H1 (cell line): ENCODE measurements at regions not wholly inside any gene's neighbourhood (a gene's known extent, or its start where the extent isn't known, plus 50 kb on each side); places are given as distances from the start of the nearest gene placed in this dataset.

Experiments
- CTCF ChIA-PET: fragments of 300-600 bp; sonication (Branson Sonifier 250); formaldehyde crosslinking; loops from one replicate; lab custom pipeline; 2021; ENCODE audit not compliant: partially characterized antibody; lab: Charles Lee
- POLR2A ChIA-PET: fragments of 300-600 bp; sonication (Branson Sonifier 250); formaldehyde crosslinking; loops from one replicate; lab custom pipeline; 2021; ENCODE audit warnings: inconsistent platforms; ENCODE audit not compliant: partially characterized antibody; lab: Charles Lee
- DNase-seq, 2 experiments: peaks; one replicate each; pipeline versions ENCODE4 v3.0.0 to v3.0.0-alpha.2; 2010 to 2022; ENCODE audit warnings: low spot score in 2 of 2, low read depth in 1 of 2, mixed read lengths in 1 of 2
- FAIRE-seq: peaks from 2 replicates; lab custom pipeline; 2011; peaks lifted over from hg19 to GRCh38; lab: Jason Lieb, UNC
- H2AFZ ChIP-seq: 2 replicates; pipeline ENCODE4 v1.8.1; 2012; ENCODE audit warnings: low read length, inconsistent platforms
- H2AK5ac ChIP-seq: 2 replicates; pipeline ENCODE4 v1.6.1; 2013; ENCODE audit warnings: low read depth, low read length
- H2BK120ac ChIP-seq: replicated peaks from 2 replicates; pipeline ENCODE3; 2013; ENCODE audit warnings: low read depth, low read length, inconsistent platforms
- H2BK12ac ChIP-seq: 2 replicates; pipeline ENCODE4 v1.6.1; 2013; ENCODE audit warnings: low read depth, low read length
- H2BK15ac ChIP-seq: 2 replicates; pipeline ENCODE4 v1.6.1; 2013; ENCODE audit warnings: low read length
- H2BK20ac ChIP-seq: 2 replicates; pipeline ENCODE4 v1.6.1; 2013; ENCODE audit warnings: low read length
- H2BK5ac ChIP-seq: 2 replicates; pipeline ENCODE4 v1.6.1; 2013; ENCODE audit warnings: low read depth, low read length
- H3K14ac ChIP-seq: 2 replicates; pipeline ENCODE4 v1.6.1; 2013; ENCODE audit warnings: inconsistent platforms; ENCODE audit not compliant: insufficient read length
- H3K18ac ChIP-seq: 2 replicates; pipeline ENCODE4 v1.6.1; 2013; ENCODE audit warnings: low read length; ENCODE audit errors: extremely low read depth
- H3K23ac ChIP-seq: 2 replicates; pipeline ENCODE4 v1.6.1; 2013; ENCODE audit warnings: inconsistent platforms; ENCODE audit not compliant: insufficient read length
- H3K23me2 ChIP-seq: 2 replicates; pipeline ENCODE4 v1.6.1; 2013; ENCODE audit warnings: low read depth, low read length
- H3K27ac ChIP-seq: 2 replicates; pipeline ENCODE4 v1.6.1; 2011; ENCODE audit warnings: low read depth, low read length, inconsistent platforms
- H3K27me3 ChIP-seq, 4 experiments: replicated peaks in 1 of 4; 1 replicate in 1 of 4; 2 replicates in 3 of 4; pipeline versions ENCODE4 v1.6.1 to v1.8.1; 2011 to 2013; ENCODE audit warnings: low read length in 3 of 4, mild to moderate bottlenecking in 3 of 4, inconsistent platforms in 2 of 4, mixed read lengths in 2 of 4, moderate library complexity in 1 of 4; ENCODE audit not compliant: control insufficient read depth in 3 of 4, insufficient read depth in 3 of 4; ENCODE audit errors: extremely low read depth in 1 of 4
- H3K36me3 ChIP-seq, 4 experiments: 2 replicates each; pipeline versions ENCODE4 v1.6.1 to v1.8.1; 2011 to 2013; ENCODE audit warnings: mild to moderate bottlenecking in 4 of 4, low read length in 3 of 4, moderate library complexity in 2 of 4, control low read depth in 1 of 4, inconsistent platforms in 1 of 4; ENCODE audit not compliant: insufficient read depth in 4 of 4, control insufficient read depth in 2 of 4
- H3K4ac ChIP-seq: replicated peaks from 2 replicates; pipeline ENCODE3; 2013; ENCODE audit warnings: low read length, low read depth, mixed read lengths, inconsistent platforms; ENCODE audit not compliant: insufficient read length
- H3K4me1 ChIP-seq, 4 experiments: replicated peaks in 1 of 4; 1 replicate in 1 of 4; 2 replicates in 3 of 4; pipeline versions ENCODE4 v1.6.1 to v1.8.1; 2011 to 2013; ENCODE audit warnings: low read length in 3 of 4, inconsistent platforms in 2 of 4, mixed read lengths in 1 of 4; ENCODE audit not compliant: insufficient read depth in 4 of 4, control insufficient read depth in 3 of 4
- H3K4me2 ChIP-seq, 2 experiments: 2 replicates each; pipeline versions ENCODE4 v1.6.1 to v1.8.1; 2011 to 2013; ENCODE audit warnings: low read depth in 2 of 2, low read length in 2 of 2, control low read depth in 1 of 2, inconsistent platforms in 1 of 2, mild to moderate bottlenecking in 1 of 2; ENCODE audit not compliant: insufficient read depth in 1 of 2
- H3K4me3 ChIP-seq, 4 experiments: fragments of 200-600, 300-600 bp in 1 of 4; sonication (generic), shearing (Covaris generic), sonication (Bioruptor Twin) in 1 of 4; 2 replicates each; pipeline versions ENCODE4 v1.5.1 to v1.8.1; 2011 to 2016; ENCODE audit warnings: low read length in 4 of 4, low read depth in 3 of 4, control low read depth in 2 of 4, inconsistent platforms in 2 of 4, mild to moderate bottlenecking in 2 of 4, mixed read lengths in 1 of 4, moderate library complexity in 1 of 4; ENCODE audit not compliant: insufficient read depth in 2 of 4; ENCODE audit errors: extremely low read depth in 1 of 4
- H3K56ac ChIP-seq: replicated peaks from 2 replicates; pipeline ENCODE3; 2013; ENCODE audit warnings: low read depth, mild to moderate bottlenecking, mixed read lengths, low read length, inconsistent platforms; ENCODE audit not compliant: insufficient read length
- H3K79me1 ChIP-seq: 2 replicates; pipeline ENCODE4 v1.6.1; 2013; ENCODE audit warnings: low read depth, low read length, control low read depth
- H3K79me2 ChIP-seq, 2 experiments: 2 replicates each; pipeline versions ENCODE4 v1.6.1 to v1.8.1; 2012 to 2013; ENCODE audit warnings: low read length in 2 of 2, mild to moderate bottlenecking in 2 of 2, inconsistent platforms in 1 of 2; ENCODE audit not compliant: insufficient read depth in 2 of 2, control insufficient read depth in 1 of 2
- H3K9ac ChIP-seq, 4 experiments: replicated peaks in 1 of 4; 1 replicate in 1 of 4; 2 replicates in 3 of 4; pipeline versions ENCODE4 v1.6.1 to v1.8.1; 2011 to 2013; ENCODE audit warnings: low read depth in 3 of 4, low read length in 3 of 4, control low read depth in 2 of 4, mild to moderate bottlenecking in 2 of 4, moderate library complexity in 2 of 4, inconsistent platforms in 1 of 4; ENCODE audit errors: extremely low read depth in 1 of 4
- H3K9me3 ChIP-seq, 2 experiments: 2 replicates each; pipeline versions ENCODE4 v1.6.1 to v1.8.1; 2012 to 2013; ENCODE audit warnings: mild to moderate bottlenecking in 2 of 2, moderate library complexity in 2 of 2, control low read depth in 1 of 2, inconsistent platforms in 1 of 2, low read depth in 1 of 2, low read length in 1 of 2, mixed read lengths in 1 of 2; ENCODE audit not compliant: insufficient read depth in 2 of 2
- H4K20me1 ChIP-seq, 2 experiments: replicated peaks in 1 of 2; 2 replicates each; pipeline versions ENCODE3 to v1.8.1; 2011 to 2013; ENCODE audit warnings: inconsistent platforms in 2 of 2, low read length in 2 of 2, mild to moderate bottlenecking in 1 of 2; ENCODE audit not compliant: insufficient read depth in 2 of 2, control insufficient read depth in 1 of 2
- H4K5ac ChIP-seq: 2 replicates; pipeline ENCODE4 v1.6.1; 2013; ENCODE audit warnings: low read length, low read depth, mixed read lengths, inconsistent platforms; ENCODE audit not compliant: insufficient read length
- H4K8ac ChIP-seq: 2 replicates; pipeline ENCODE4 v1.8.0; 2013; ENCODE audit warnings: mild to moderate bottlenecking, moderate library complexity, low read length, inconsistent platforms; ENCODE audit not compliant: insufficient read depth; ENCODE audit errors: extremely low read depth
- H4K91ac ChIP-seq: replicated peaks from 2 replicates; pipeline ENCODE3; 2013; ENCODE audit warnings: low read length, mixed read lengths, inconsistent platforms; ENCODE audit not compliant: insufficient read length
- BCL11A ChIP-seq, 2 experiments: IDR thresholded peaks; one replicate each; pipeline ENCODE4 v1.6.1; 2011; ENCODE audit warnings: low read depth in 2 of 2, low read length in 2 of 2, mild to moderate bottlenecking in 2 of 2
- CHD1 ChIP-seq: IDR thresholded peaks from 2 replicates; pipeline ENCODE4 v1.6.1; 2012; ENCODE audit warnings: low read depth, low read length, improper control_type of control experiment
- JUN ChIP-seq: IDR thresholded peaks from 2 replicates; pipeline ENCODE4 v1.6.1; 2011; ENCODE audit warnings: low read depth, mild to moderate bottlenecking, improper control_type of control experiment, low read length
- PHF8 ChIP-seq: fragments of 200-600 bp; sonication (generic); conservative IDR thresholded peaks from 2 replicates; pipeline ENCODE4 v1.7.1; 2012; ENCODE audit warnings: low read depth, mild to moderate bottlenecking, inconsistent platforms, low read length, moderate library complexity
- POLR2AphosphoS5 ChIP-seq: IDR thresholded peaks from 2 replicates; pipeline ENCODE4 v1.6.1; 2011; ENCODE audit warnings: low read depth, low read length
- RBBP5 ChIP-seq: IDR thresholded peaks from 2 replicates; pipeline ENCODE4 v1.7.1; 2012; ENCODE audit warnings: low read depth, mild to moderate bottlenecking, inconsistent platforms, low read length, moderate library complexity, borderline replicate concordance
- SIN3A ChIP-seq, 2 experiments: IDR thresholded peaks in 1 of 2; conservative IDR thresholded peaks in 1 of 2; 2 replicates each; pipeline ENCODE4 v1.6.1; 2011 to 2012; ENCODE audit warnings: low read length in 2 of 2, improper control_type of control experiment in 1 of 2, low read depth in 1 of 2, mild to moderate bottlenecking in 1 of 2
- SP1 ChIP-seq: IDR thresholded peaks from 2 replicates; pipeline ENCODE4 v1.6.1; 2011; ENCODE audit warnings: low read depth, low read length
- SP4 ChIP-seq: IDR thresholded peaks from 2 replicates; pipeline ENCODE4 v1.6.1; 2012; ENCODE audit warnings: low read length, inconsistent platforms
- WGBS, 2 experiments: shearing (Covaris generic) in 1 of 2; methylation state at CpG; one replicate each; pipeline versions ENCODE4 v1.1.6 to v1.1.7; 2013 to 2015; ENCODE audit warnings: low lambda C conversion rate in 2 of 2, mixed read lengths in 2 of 2, inconsistent platforms in 1 of 2, low coverage in 1 of 2, missing lambda C conversion rate in 1 of 2; ENCODE audit not compliant: insufficient replicate concordance in 2 of 2, insufficient coverage in 1 of 2, insufficient read length in 1 of 2; ENCODE audit errors: extremely low coverage in 1 of 2, missing lambda C conversion rate in 1 of 2; 5-methylcytosine and 5-hydroxymethylcytosine counted together

DNA sequence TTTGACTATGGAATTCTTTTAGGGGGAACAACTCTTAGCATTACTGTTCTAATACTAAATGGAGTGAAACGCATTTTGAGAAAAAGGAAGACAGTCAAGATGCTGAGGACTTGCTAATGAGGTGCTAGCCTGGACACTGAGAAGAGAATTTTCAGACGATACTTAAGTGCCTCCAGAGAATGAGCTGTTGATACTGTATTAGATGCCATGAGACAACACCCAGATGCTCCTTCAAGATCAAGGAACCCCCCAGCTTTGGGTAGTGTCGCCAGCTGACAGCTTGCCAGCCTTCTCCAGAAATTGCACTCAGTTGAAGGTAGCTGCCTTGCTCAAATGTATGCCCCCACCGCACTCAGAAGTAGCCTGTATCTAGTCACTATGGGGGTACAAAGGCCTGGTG is 52.5 kb upstream of the SLC36A4 start:
- H3K23me2 ChIP-seq, result no peaks in the 10 kb centered on the region
- 93% methylated on average over 4 of the region's 4 CpGs; no CpG with 5 or more reads in 1 of the 2 experiments for WGBS, 2 experiments
- H4K20me1 ChIP-seq, result no peaks in the 10 kb centered on the region
- H3K36me3 ChIP-seq, result no peaks in the 10 kb centered on the region
- H4K5ac ChIP-seq, result no peak overlapping the region
- no peak overlapping the region for H3K23ac ChIP-seq
- FAIRE-seq (no peak), DNase-seq (no peak)
- H2BK15ac ChIP-seq, result no peak overlapping the region
- H2BK12ac ChIP-seq, result no peak overlapping the region
- H4K8ac ChIP-seq, result no peak overlapping the region
- H3K4ac ChIP-seq, result no peak overlapping the region
- H3K4me3 ChIP-seq, result no peak overlapping the region
- H2BK20ac ChIP-seq, result no peak overlapping the region
- peaks cover 0 to 1% (median 0%) of the 10 kb centered on the region in 4 experiments; a peak in 1 of 7 replicates for H3K27me3 ChIP-seq
- no peak overlapping the region for H3K9ac ChIP-seq
- no peak overlapping the region for H3K14ac ChIP-seq
- no peak overlapping the region for H2AK5ac ChIP-seq
- no peak overlapping the region for H4K91ac ChIP-seq
- no peaks in the 10 kb centered on the region for H3K4me1 ChIP-seq
- ChIA-PET POLR2A (no interaction called here), CTCF (interaction anchor here (0.6 to 2.0 kb wide), 4 partner anchors 14 to 320 kb away, joined by 3 to 9 read pairs (median 4); no protein-coding TSS in a partner anchor)
- TF ChIP-seq SP4 (no peak), POLR2AphosphoS5 (no peak), CHD1 (no peak), JUN (no peak), RBBP5 (no peak), BCL11A (IDR thresholded peaks at IDR 0.05; ENCODE audit: low read depth in 2 of 2, low read length in 2 of 2) (no peak), PHF8 (no peak), SIN3A (conservative IDR thresholded peaks at IDR 0.05 in 1 of 2, IDR thresholded peaks at IDR 0.05 in 1 of 2; ENCODE audit: low read depth in 1 of 2, low read length in 2 of 2) (no peak), SP1 (no peak)
- H3K27ac ChIP-seq, result no peak overlapping the region
- no peaks in the 10 kb centered on the region for H3K79me2 ChIP-seq
- H2BK120ac ChIP-seq, result no peak overlapping the region
- H3K56ac ChIP-seq, result no peak overlapping the region
- H3K4me2 ChIP-seq, result no peak overlapping the region
- H2AFZ ChIP-seq, result no peak overlapping the region
- H3K79me1 ChIP-seq, result no peaks in the 10 kb centered on the region
- H2BK5ac ChIP-seq, result no peak overlapping the region
- H3K18ac ChIP-seq, result no peak overlapping the region
- no peaks in the 10 kb centered on the region for H3K9me3 ChIP-seq
